ENCODE measurements at regions not wholly inside any gene's neighbourhood (a gene's known extent, or its start where the extent isn't known, plus 50 kb on each side); places are given as distances from the start of the nearest gene placed in this dataset.
"Not testable (repeated sequence)": the region's sequence is repeated elsewhere in the genome, so short reads cannot be mapped to it uniquely, and the experiment has no call there.

GRCh38 chr15:22241451-22241850, 161.1 kb downstream of the OR4M2 start:
- Histone ChIP-seq H3K36me3 (ENCODE audit: control insufficient read depth in 2 of 2, insufficient read depth in 1 of 2, low read length in 2 of 2) (no peaks in the 10 kb centered on the region), H3K4me1 (ENCODE audit: control insufficient read depth, insufficient read depth, low read length) (no peaks in the 10 kb centered on the region), H3K9me3 (ENCODE audit: control insufficient read depth, insufficient read depth, low read depth, low read length) (no peaks in the 10 kb centered on the region), H3K4me3 (ENCODE audit: low read depth, low read length) (no peak overlapping the region), H3K27ac (ENCODE audit: extremely low read depth, low read depth, low read length) (no peak overlapping the region)
- CTCF ChIA-PET, result no interaction called here
- POLR2A ChIA-PET, result interaction anchor here (0.6 kb wide), 1 partner anchor 972 kb away, joined by 3 read pairs; no protein-coding TSS in a partner anchor
- TF ChIP-seq KLF9 (tag by site-specific recombination; IDR thresholded peaks at IDR 0.05; ENCODE audit: low read depth) (no peak), ZNF596 (tag by site-specific recombination; IDR thresholded peaks at IDR 0.05) (no peak), ZNF600 (tag by site-specific recombination; IDR thresholded peaks at IDR 0.05) (no peak), ZNF239 (tag by site-specific recombination; IDR thresholded peaks at IDR 0.05) (no peak), ZNF558 (tag by site-specific recombination; IDR thresholded peaks at IDR 0.05) (no peak), MZF1 (tag by site-specific recombination; IDR thresholded peaks at IDR 0.05; ENCODE audit: borderline replicate concordance) (no peak), ZNF626 (tag by site-specific recombination; IDR thresholded peaks at IDR 0.05) (no peak), ZNF202 (tag by site-specific recombination; IDR thresholded peaks at IDR 0.05; ENCODE audit: borderline replicate concordance) (no peak), BCL11B (tag by site-specific recombination; IDR thresholded peaks at IDR 0.05; ENCODE audit: low read depth) (no peak), ZBTB48 (tag by site-specific recombination; IDR thresholded peaks at IDR 0.05) (no peak), HOXD13 (CRISPR knock-in tag; IDR thresholded peaks at IDR 0.05; ENCODE audit: borderline replicate concordance) (no peak), ZNF521 (tag by site-specific recombination; IDR thresholded peaks at IDR 0.05) (no peak), ZSCAN30 (tag by site-specific recombination; IDR thresholded peaks at IDR 0.05) (no peak), KLF16 (tag by site-specific recombination; IDR thresholded peaks at IDR 0.05) (no peak), ZSCAN18 (tag by site-specific recombination; IDR thresholded peaks at IDR 0.05) (no peak), ZBTB7A (tag by site-specific recombination; IDR thresholded peaks at IDR 0.05; ENCODE audit: low read depth) (no peak)
- TF ChIP-seq, protein P1, sequence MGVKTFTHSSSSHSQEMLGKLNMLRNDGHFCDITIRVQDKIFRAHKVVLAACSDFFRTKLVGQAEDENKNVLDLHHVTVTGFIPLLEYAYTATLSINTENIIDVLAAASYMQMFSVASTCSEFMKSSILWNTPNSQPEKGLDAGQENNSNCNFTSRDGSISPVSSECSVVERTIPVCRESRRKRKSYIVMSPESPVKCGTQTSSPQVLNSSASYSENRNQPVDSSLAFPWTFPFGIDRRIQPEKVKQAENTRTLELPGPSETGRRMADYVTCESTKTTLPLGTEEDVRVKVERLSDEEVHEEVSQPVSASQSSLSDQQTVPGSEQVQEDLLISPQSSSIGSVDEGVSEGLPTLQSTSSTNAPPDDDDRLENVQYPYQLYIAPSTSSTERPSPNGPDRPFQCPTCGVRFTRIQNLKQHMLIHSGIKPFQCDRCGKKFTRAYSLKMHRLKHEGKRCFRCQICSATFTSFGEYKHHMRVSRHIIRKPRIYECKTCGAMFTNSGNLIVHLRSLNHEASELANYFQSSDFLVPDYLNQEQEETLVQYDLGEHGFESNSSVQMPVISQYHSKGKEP (tag by site-specific recombination; IDR thresholded peaks at IDR 0.05), result no peak
- TF ChIP-seq, protein P2, sequence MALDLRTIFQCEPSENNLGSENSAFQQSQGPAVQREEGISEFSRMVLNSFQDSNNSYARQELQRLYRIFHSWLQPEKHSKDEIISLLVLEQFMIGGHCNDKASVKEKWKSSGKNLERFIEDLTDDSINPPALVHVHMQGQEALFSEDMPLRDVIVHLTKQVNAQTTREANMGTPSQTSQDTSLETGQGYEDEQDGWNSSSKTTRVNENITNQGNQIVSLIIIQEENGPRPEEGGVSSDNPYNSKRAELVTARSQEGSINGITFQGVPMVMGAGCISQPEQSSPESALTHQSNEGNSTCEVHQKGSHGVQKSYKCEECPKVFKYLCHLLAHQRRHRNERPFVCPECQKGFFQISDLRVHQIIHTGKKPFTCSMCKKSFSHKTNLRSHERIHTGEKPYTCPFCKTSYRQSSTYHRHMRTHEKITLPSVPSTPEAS (tag by site-specific recombination; IDR thresholded peaks at IDR 0.05), result no peak
- TF ChIP-seq, protein P3, sequence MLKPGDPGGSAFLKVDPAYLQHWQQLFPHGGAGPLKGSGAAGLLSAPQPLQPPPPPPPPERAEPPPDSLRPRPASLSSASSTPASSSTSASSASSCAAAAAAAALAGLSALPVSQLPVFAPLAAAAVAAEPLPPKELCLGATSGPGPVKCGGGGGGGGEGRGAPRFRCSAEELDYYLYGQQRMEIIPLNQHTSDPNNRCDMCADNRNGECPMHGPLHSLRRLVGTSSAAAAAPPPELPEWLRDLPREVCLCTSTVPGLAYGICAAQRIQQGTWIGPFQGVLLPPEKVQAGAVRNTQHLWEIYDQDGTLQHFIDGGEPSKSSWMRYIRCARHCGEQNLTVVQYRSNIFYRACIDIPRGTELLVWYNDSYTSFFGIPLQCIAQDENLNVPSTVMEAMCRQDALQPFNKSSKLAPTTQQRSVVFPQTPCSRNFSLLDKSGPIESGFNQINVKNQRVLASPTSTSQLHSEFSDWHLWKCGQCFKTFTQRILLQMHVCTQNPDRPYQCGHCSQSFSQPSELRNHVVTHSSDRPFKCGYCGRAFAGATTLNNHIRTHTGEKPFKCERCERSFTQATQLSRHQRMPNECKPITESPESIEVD (tag by site-specific recombination; IDR thresholded peaks at IDR 0.05), result no peak

- H3K27ac ChIP-seq (ENCODE audit: extremely low read depth, low read depth, low read length); H3K4me1 ChIP-seq (ENCODE audit: control insufficient read depth, insufficient read depth, low read length); CTCF ChIA-PET; H3K9me3 ChIP-seq (ENCODE audit: control insufficient read depth, insufficient read depth, low read depth, low read length); H3K4me3 ChIP-seq (ENCODE audit: low read depth, low read length); H3K36me3 ChIP-seq (ENCODE audit: control insufficient read depth in 2 of 2, insufficient read depth in 1 of 2, low read length in 2 of 2): not testable (repeated sequence)
- POLR2A ChIA-PET, result interaction anchor here (0.6 kb wide), 1 partner anchor 973 kb away, joined by 3 read pairs; no protein-coding TSS in a partner anchor
Observed at GRCh38 chr15:22242311-22242710, 162.0 kb downstream of the OR4M2 start.
